ENCODE measurements at regions not wholly inside any gene's neighbourhood (a gene's known extent, or its start where the extent isn't known, plus 50 kb on each side); places are given as distances from the start of the nearest gene placed in this dataset.

DNA sequence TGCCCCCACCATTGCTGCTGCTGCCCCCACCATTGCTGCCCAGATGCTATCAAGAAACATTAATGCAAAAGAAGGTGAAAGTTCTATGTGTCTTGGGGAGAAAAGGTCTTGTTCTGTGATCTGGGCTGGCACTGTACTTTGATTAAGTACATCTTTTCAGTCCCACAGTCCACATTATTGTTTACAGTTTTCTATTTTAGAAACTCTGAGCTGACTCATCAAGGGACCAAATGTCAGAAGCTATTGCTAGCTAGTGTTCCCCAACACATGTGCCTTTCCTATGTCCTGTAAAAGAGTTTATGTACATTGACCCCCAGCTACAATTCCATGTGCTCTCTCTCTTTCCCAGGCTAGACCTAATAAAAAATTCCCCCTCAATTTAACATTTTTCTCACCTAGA, 264.7 kb upstream of the NECTIN3 start:
- TF ChIP-seq CTCF (IDR thresholded peaks at IDR 0.05) = no peak
- TF ChIP-seq POLR2A (IDR thresholded peaks at IDR 0.05) = no peak
